ENCODE measurements at regions not wholly inside any gene's neighbourhood (a gene's known extent, or its start where the extent isn't known, plus 50 kb on each side); places are given as distances from the start of the nearest gene placed in this dataset.

DNA sequence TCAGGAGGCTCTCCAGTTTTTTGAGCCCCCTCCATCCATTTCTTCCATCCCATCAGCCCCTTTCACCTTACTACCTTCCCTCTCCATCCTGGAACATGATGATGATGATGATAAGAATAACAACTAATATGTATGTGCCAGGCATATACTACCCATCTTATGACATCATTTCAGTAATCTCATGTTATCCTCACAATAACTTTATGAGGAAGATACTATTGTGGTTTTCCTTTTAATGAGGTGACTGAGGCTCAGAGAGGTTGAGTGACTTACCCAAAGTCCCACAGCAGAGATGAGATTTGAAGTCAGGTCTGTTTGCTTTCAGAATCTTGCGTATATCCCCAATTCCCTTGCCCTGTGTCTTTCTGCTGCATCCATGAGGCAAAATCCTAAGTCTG is 55.1 kb downstream of the RTL9 start:
- Histone ChIP-seq H3K36me3 (ENCODE audit: control insufficient read depth, insufficient read depth, low read length) (no peaks in the 10 kb centered on the region), H3K27me3 (ENCODE audit: control insufficient read depth, insufficient read depth, low read length) (no peaks in the 10 kb centered on the region), H3K27ac (ENCODE audit: low read length) (no peak overlapping the region), H3K4me1 (ENCODE audit: control insufficient read depth, insufficient read depth, low read length) (no peaks in the 10 kb centered on the region), H3K4me3 (ENCODE audit: low read depth in 2 of 2, low read length in 2 of 2) (no peak overlapping the region), H3K9me3 (ENCODE audit: control insufficient read depth, insufficient read depth, low read depth, low read length) (no peaks in the 10 kb centered on the region)
- in situ Hi-C loops (cut with HindIII; ENCODE audit: low pct_unique_long_range_greater_than_20kb, low sequenced_read_pairs) = no loop called here
- TF ChIP-seq, protein P1, sequence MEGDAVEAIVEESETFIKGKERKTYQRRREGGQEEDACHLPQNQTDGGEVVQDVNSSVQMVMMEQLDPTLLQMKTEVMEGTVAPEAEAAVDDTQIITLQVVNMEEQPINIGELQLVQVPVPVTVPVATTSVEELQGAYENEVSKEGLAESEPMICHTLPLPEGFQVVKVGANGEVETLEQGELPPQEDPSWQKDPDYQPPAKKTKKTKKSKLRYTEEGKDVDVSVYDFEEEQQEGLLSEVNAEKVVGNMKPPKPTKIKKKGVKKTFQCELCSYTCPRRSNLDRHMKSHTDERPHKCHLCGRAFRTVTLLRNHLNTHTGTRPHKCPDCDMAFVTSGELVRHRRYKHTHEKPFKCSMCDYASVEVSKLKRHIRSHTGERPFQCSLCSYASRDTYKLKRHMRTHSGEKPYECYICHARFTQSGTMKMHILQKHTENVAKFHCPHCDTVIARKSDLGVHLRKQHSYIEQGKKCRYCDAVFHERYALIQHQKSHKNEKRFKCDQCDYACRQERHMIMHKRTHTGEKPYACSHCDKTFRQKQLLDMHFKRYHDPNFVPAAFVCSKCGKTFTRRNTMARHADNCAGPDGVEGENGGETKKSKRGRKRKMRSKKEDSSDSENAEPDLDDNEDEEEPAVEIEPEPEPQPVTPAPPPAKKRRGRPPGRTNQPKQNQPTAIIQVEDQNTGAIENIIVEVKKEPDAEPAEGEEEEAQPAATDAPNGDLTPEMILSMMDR (IDR thresholded peaks at IDR 0.05) = no peak
- TF ChIP-seq TCF7L2 (IDR thresholded peaks at IDR 0.05; ENCODE audit: low read depth, low read length) = no peak
- no peak for TF ChIP-seq SIN3A (IDR thresholded peaks at IDR 0.05; ENCODE audit: borderline replicate concordance, insufficient read depth, low read depth, low read length)
- no peak for TF ChIP-seq POLR2AphosphoS5 (IDR thresholded peaks at IDR 0.05; ENCODE audit: low read depth, low read length)
- TF ChIP-seq, protein P2, sequence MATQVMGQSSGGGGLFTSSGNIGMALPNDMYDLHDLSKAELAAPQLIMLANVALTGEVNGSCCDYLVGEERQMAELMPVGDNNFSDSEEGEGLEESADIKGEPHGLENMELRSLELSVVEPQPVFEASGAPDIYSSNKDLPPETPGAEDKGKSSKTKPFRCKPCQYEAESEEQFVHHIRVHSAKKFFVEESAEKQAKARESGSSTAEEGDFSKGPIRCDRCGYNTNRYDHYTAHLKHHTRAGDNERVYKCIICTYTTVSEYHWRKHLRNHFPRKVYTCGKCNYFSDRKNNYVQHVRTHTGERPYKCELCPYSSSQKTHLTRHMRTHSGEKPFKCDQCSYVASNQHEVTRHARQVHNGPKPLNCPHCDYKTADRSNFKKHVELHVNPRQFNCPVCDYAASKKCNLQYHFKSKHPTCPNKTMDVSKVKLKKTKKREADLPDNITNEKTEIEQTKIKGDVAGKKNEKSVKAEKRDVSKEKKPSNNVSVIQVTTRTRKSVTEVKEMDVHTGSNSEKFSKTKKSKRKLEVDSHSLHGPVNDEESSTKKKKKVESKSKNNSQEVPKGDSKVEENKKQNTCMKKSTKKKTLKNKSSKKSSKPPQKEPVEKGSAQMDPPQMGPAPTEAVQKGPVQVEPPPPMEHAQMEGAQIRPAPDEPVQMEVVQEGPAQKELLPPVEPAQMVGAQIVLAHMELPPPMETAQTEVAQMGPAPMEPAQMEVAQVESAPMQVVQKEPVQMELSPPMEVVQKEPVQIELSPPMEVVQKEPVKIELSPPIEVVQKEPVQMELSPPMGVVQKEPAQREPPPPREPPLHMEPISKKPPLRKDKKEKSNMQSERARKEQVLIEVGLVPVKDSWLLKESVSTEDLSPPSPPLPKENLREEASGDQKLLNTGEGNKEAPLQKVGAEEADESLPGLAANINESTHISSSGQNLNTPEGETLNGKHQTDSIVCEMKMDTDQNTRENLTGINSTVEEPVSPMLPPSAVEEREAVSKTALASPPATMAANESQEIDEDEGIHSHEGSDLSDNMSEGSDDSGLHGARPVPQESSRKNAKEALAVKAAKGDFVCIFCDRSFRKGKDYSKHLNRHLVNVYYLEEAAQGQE (IDR thresholded peaks at IDR 0.05; ENCODE audit: insufficient read depth in 1 of 2, low read depth in 2 of 2, low read length in 1 of 2) = no peak
- BruUV-seq (replicated peaks) = no TSS peak
- ChIA-PET POLR2A (interaction anchor here (0.6 kb wide), 1 partner anchor 102 kb away, joined by 3 read pairs; no protein-coding TSS in a partner anchor), CTCF (interaction anchor here (2.4 kb wide), 1 partner anchor 267 kb away, joined by 6 read pairs; no protein-coding TSS in a partner anchor)
- ATAC-seq = no peak
- intact Hi-C loops (cut with micrococcal nuclease; ENCODE audit: unreplicated experiment) = loop anchor here (2.0 kb wide), 1 partner anchor 253 kb away; no protein-coding TSS in a partner anchor
- DNase-seq (ENCODE audit: low read depth, low spot score) = no peak

DNA sequence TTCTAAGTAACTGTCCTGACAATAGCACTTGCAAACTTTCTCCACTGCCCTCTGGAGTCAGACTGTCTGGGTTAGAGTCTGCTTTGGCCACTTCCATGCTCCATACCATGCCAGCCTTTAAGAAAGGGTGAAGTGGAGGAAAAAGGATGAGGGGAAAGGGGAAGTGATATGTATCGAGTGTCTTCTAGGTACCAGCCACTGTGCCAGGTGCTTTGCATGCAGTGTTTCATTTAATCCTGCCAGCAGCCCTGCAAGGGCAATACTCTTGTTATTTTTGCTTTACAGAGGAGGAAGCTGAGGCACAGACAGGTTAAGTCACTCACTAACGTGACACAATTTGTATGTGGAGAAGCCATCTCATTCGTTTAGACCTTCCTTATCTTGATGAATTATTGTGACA is 55.6 kb downstream of the RTL9 start:
- DNase-seq (ENCODE audit: low read depth, low spot score) (no peak), ATAC-seq (no peak)
- ChIA-PET POLR2A (no interaction called here), CTCF (no interaction called here)
- Histone ChIP-seq H3K36me3 (ENCODE audit: control insufficient read depth, insufficient read depth, low read length) (no peaks in the 10 kb centered on the region), H3K4me3 (ENCODE audit: low read depth in 2 of 2, low read length in 2 of 2) (no peak overlapping the region), H3K4me1 (ENCODE audit: control insufficient read depth, insufficient read depth, low read length) (no peaks in the 10 kb centered on the region), H3K9me3 (ENCODE audit: control insufficient read depth, insufficient read depth, low read depth, low read length) (no peaks in the 10 kb centered on the region), H3K27me3 (ENCODE audit: control insufficient read depth, insufficient read depth, low read length) (no peaks in the 10 kb centered on the region), H3K27ac (ENCODE audit: low read length) (no peak overlapping the region)
- in situ Hi-C loops (cut with HindIII; ENCODE audit: low pct_unique_long_range_greater_than_20kb, low sequenced_read_pairs) (no loop called here), intact Hi-C loops (cut with micrococcal nuclease; ENCODE audit: unreplicated experiment) (no loop called here)
- BruUV-seq (replicated peaks) = no TSS peak
- no peak for TF ChIP-seq POLR2AphosphoS5 (IDR thresholded peaks at IDR 0.05; ENCODE audit: low read depth, low read length)

DNA sequence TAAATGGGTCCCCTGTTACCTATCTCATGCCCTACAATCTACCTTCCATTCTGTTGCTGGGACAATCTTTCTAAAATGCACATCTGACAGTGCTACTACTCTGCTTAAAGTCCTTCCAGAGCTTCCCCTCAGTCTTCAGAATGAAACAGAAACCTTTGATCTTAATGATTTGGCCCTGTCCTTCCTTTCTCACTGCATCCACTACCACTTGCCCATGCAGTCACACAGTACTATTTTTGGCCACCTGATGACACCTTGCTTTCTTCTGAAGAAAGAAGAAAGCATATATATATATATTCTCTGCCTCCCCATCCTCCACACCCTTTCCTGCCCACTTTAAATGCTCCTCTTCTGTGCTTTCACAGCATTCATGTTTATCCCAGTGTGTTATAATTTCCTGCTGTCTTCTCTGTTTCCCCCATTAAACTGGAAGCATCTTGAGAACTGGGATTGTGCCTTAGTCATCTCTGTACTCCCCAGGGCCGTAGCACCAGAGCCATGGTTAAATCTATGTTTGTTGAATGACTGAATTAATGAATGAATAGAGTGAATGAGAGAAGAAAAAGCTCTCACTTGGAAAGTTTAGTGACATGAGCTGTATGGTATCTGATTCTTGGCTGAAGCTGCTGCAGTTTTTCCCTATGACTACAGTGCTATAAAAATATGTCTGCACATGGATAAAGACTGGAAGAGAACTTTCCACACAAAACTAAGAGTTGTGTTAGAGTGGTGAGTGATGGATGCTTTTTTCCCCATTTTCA is 56.2 kb downstream of the RTL9 start:
- in situ Hi-C loops (cut with HindIII; ENCODE audit: low pct_unique_long_range_greater_than_20kb, low sequenced_read_pairs) = no loop called here
- ChIA-PET CTCF (interaction anchor here (0.7 kb wide), 1 partner anchor 24 kb away, joined by 3 read pairs; no protein-coding TSS in a partner anchor), POLR2A (no interaction called here)
- no peak for ATAC-seq
- TF ChIP-seq POLR2AphosphoS5 (IDR thresholded peaks at IDR 0.05; ENCODE audit: low read depth, low read length) (no peak), SIN3A (IDR thresholded peaks at IDR 0.05; ENCODE audit: borderline replicate concordance, insufficient read depth, low read depth, low read length) (no peak), TCF7L2 (IDR thresholded peaks at IDR 0.05; ENCODE audit: low read depth, low read length) (no peak)
- TF ChIP-seq, protein P2 (IDR thresholded peaks at IDR 0.05; ENCODE audit: insufficient read depth in 1 of 2, low read depth in 2 of 2, low read length in 1 of 2) = no peak
- TF ChIP-seq, protein P1 (IDR thresholded peaks at IDR 0.05) = no peak
- Histone ChIP-seq H3K27me3 (ENCODE audit: control insufficient read depth, insufficient read depth, low read length) (no peaks in the 10 kb centered on the region), H3K36me3 (ENCODE audit: control insufficient read depth, insufficient read depth, low read length) (no peaks in the 10 kb centered on the region), H3K9me3 (ENCODE audit: control insufficient read depth, insufficient read depth, low read depth, low read length) (no peaks in the 10 kb centered on the region), H3K4me3 (ENCODE audit: low read depth in 2 of 2, low read length in 2 of 2) (no peak overlapping the region), H3K27ac (ENCODE audit: low read length) (no peak overlapping the region), H3K4me1 (ENCODE audit: control insufficient read depth, insufficient read depth, low read length) (no peaks in the 10 kb centered on the region)
- intact Hi-C loops (cut with micrococcal nuclease; ENCODE audit: unreplicated experiment) = no loop called here
- BruUV-seq (replicated peaks) = no TSS peak
- DNase-seq (ENCODE audit: low read depth, low spot score) = no peak

Data from Panc1 (cell line).